Fibroblast of pulmonary artery (primary cell): ENCODE measurements at regions not wholly inside any gene's neighbourhood (a gene's known extent, or its start where the extent isn't known, plus 50 kb on each side); places are given as distances from the start of the nearest gene placed in this dataset.

ENCODE experiments used
- DNase-seq: peaks from one replicate; pipeline ENCODE4 v3.0.0-alpha.2; 2010; ENCODE audit warnings: low read depth
- H3K4me3 ChIP-seq: replicated peaks from 2 replicates; pipeline ENCODE4 v1.5.1; 2011; ENCODE audit warnings: low read depth, mild to moderate bottlenecking, control low read depth, low read length, moderate library complexity
- TF ChIP-seq, protein P1 (sequence below): IDR thresholded peaks from 2 replicates; pipeline ENCODE4 v1.5.1; 2011; ENCODE audit warnings: mild to moderate bottlenecking, control low read depth, low read length, inconsistent platforms; ENCODE audit errors: missing control alignments

DNA sequence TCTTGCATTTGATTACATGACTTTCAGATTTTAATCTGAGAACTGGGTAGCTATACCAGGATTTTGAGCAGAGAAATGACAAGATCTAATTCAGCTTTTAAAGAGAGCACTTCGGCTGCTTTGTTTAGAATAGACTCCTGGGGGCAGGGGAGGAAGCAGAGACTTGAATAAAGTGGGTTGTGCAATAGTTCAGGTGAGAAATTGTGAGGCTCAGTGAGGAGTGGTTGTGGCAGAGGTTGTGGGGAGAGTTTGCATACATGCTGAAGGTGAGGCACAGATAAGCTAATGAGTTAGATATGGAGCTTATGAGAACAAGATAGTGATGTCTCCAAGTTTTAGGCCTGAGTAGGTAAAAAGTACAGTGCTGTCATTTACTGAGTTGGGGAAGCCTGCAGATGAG is 281.4 kb downstream of the FLRT2 start:
- H3K4me3 ChIP-seq = no peak overlapping the region
- TF ChIP-seq, protein P1, sequence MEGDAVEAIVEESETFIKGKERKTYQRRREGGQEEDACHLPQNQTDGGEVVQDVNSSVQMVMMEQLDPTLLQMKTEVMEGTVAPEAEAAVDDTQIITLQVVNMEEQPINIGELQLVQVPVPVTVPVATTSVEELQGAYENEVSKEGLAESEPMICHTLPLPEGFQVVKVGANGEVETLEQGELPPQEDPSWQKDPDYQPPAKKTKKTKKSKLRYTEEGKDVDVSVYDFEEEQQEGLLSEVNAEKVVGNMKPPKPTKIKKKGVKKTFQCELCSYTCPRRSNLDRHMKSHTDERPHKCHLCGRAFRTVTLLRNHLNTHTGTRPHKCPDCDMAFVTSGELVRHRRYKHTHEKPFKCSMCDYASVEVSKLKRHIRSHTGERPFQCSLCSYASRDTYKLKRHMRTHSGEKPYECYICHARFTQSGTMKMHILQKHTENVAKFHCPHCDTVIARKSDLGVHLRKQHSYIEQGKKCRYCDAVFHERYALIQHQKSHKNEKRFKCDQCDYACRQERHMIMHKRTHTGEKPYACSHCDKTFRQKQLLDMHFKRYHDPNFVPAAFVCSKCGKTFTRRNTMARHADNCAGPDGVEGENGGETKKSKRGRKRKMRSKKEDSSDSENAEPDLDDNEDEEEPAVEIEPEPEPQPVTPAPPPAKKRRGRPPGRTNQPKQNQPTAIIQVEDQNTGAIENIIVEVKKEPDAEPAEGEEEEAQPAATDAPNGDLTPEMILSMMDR = no peak
- DNase-seq = no peak

DNA sequence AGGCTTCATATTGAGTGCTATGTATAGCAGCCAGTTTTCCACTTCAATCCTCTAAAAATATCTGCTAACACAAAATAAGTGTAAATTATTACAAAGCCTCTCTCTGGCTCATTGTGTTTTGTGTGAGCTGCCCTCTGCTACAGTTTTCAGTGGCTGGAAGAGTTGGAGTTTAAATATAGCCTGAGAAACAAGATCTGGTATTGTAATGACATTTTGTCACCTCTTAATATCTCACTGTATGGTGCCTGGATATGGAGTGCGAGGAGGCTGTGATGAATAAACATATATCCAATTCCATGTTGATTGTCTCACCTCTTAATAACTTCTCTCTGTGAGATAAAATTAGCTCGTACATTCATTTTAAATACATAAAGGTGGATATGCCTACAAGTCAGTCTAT is 269.7 kb downstream of the FLRT2 start:
- no peak for DNase-seq
- no peak overlapping the region for H3K4me3 ChIP-seq
- TF ChIP-seq, protein P1 = no peak

DNA sequence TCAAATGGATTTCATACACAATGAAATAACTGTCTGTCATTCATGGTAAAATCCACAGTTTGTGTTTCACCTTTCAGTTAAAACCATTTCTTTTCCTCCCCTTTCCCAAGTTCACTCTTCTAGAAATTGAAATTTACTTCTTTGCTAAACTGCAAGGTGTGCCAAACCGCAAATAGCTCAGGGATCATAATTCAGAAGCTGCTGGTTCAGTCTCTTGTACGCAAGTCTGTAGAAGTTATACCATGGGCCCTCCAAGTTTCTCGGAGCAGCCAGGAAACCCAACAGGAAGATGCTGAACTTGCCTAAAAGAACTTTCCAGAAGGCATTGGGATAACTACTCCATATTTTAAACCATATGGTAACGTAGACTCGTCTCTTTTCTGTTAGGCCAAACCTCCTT is 268.9 kb downstream of the FLRT2 start:
- DNase-seq = no peak
- TF ChIP-seq, protein P1 = no peak
- no peak overlapping the region for H3K4me3 ChIP-seq

DNA sequence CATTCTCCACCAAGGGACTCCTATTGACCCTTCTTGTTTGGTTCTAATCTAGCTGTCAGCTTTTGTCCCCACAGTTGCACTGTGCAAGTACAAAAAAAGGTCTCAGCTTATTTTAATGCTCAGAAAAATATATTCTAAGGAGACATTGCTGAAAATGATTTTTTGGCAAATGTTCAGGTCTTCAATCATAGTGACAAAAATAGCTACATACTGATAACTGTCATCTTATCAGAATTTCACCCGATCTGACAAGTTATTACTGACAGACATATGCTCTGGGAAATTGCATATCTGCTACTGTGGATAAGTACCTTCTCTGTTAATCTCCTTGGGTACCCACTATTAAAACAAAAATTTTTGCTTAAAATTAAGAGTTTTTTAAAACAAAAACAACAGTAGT is 263.6 kb downstream of the FLRT2 start:
- no peak overlapping the region for H3K4me3 ChIP-seq
- TF ChIP-seq, protein P1 = no peak

DNA sequence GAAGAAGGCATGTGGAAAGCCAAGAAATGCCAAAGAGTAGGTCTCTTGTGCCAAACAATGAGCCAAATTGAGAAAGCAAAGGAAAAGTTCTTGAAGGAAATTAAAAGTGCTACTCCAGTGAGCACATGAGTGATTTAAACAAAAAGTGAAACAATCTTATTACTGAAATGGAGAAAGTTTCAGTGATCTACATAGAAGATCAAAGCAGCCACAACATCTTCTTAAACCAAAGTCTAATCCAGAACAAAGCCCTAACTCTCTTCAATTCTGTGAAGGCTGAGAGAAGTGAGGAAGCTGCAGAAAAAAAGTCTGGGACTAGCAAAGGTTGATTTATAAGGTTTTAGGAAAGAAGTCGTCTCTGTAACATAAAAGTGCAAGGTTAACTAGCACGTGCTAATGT is 259.6 kb downstream of the FLRT2 start:
- no peak overlapping the region for H3K4me3 ChIP-seq
- TF ChIP-seq, protein P1 = no peak
- DNase-seq = no peak

More for the DNA sequence above, 263.6 kb downstream of the FLRT2 start:
- no peak for DNase-seq

DNA sequence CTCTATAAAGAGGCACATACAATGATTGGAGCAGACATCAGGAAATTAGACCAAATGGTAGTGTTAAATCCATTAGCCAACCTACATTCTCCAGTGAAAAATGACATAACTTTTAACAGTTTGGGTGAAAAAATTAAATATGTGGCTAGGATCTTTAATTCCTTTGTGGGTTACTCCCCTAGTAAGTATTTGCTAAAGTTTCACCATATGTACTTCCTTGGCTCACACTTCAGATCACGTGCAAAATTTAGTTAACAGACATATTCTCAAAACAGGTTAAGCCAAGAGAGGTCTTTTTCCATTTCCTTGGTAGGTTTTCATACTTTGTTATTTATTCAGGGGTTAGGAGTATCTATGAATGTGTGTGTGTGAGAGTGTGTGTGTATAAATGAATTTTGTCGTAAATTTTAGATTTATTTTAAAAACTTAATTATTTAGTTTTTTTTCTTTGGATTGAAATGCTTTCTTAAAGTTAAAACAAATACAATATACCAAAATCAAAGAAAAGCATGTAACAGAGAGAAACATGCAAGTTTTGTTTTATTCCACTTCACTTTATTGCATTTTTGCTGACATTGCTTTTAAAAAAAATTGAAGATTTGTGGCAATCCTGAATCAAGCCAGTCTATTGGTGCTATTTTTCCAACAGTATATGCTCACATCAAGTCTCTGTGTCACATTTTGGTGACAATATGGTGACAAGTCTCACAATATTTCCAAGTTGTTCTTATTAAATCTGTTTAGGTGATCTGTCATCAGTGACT is 258.7 kb downstream of the FLRT2 start:
- TF ChIP-seq, protein P1 = no peak
- no peak overlapping the region for H3K4me3 ChIP-seq
- no peak for DNase-seq

DNA sequence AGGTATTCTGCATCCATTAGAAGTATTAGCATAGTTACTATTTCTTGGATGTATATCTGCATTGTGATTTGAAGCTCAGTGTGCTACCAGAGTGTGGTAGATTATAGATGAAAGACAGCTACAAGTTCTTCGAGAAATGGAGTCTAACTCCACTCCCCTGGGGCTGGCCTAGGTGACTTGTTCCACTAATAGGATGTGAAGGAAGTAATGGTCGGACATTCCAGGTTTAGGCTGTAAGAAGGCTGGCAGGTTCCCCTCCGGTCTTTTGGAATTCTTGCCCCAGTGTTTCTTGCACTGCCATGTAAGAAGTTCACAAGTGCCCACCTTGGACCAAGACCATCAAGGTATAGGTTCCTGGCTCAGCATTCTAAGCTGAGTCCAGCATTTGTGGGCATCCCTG is 236.4 kb downstream of the FLRT2 start:
- H3K4me3 ChIP-seq = no peak overlapping the region
- no peak for DNase-seq
- TF ChIP-seq, protein P1 = no peak
